ENCODE measurements at regions not wholly inside any gene's neighbourhood (a gene's known extent, or its start where the extent isn't known, plus 50 kb on each side); places are given as distances from the start of the nearest gene placed in this dataset.
"Not testable (repeated sequence)": the region's sequence is repeated elsewhere in the genome, so short reads cannot be mapped to it uniquely, and the experiment has no call there.

GRCh38 chr20:4626228-4626627 is 60.0 kb upstream of the PRNP start:
- Histone ChIP-seq H3K27ac (no peak overlapping the region), H3K9me3 (peaks cover 0 to 12% (median 7%) of the 10 kb centered on the region in 4 donors), H3K36me3 (no peaks in the 10 kb centered on the region), H3K4me3 (no peak overlapping the region), H3K4me1 (no peaks in the 10 kb centered on the region), H3K27me3 (peaks cover 0 to 11% (median 7%) of the 10 kb centered on the region in 3 donors)
- 81 to 86% (median 82%) methylated on average over 4 of the region's 4 CpGs for WGBS, 5 donors
- DNase-seq: no peak
- intact Hi-C loops (cut with DNase I; ENCODE audit: low total_unique reads): no loop called here
- no peak for TF ChIP-seq POLR2A (IDR thresholded peaks at IDR 0.05)
- no peak for TF ChIP-seq POLR2AphosphoS5 (IDR thresholded peaks at IDR 0.05)
- TF ChIP-seq EP300 (IDR thresholded peaks at IDR 0.05): no peak
- TF ChIP-seq CTCF (IDR thresholded peaks at IDR 0.05): no peak

GRCh38 chr20:4625687-4626086 is 60.6 kb upstream of the PRNP start:
- Histone ChIP-seq H3K36me3 (no peaks in the 10 kb centered on the region), H3K27me3 (peaks cover 0 to 11% (median 7%) of the 10 kb centered on the region in 3 donors), H3K9me3 (peaks cover 0 to 12% (median 7%) of the 10 kb centered on the region in 4 donors), H3K4me1 (no peaks in the 10 kb centered on the region), H3K27ac (no peak overlapping the region), H3K4me3 (no peak overlapping the region)
- no peak for DNase-seq
- WGBS, 5 donors: 86 to 95% (median 89%) methylated on average over 5 of the region's 5 CpGs
- TF ChIP-seq EP300 (IDR thresholded peaks at IDR 0.05) (no peak), POLR2A (IDR thresholded peaks at IDR 0.05) (no peak), POLR2AphosphoS5 (IDR thresholded peaks at IDR 0.05) (no peak), CTCF (IDR thresholded peaks at IDR 0.05) (no peak)
- intact Hi-C loops (cut with DNase I; ENCODE audit: low total_unique reads): no loop called here

- intact Hi-C loops (cut with DNase I; ENCODE audit: low total_unique reads); H3K4me1 ChIP-seq; H3K27ac ChIP-seq; DNase-seq; H3K4me3 ChIP-seq; H3K36me3 ChIP-seq: not testable (repeated sequence)
- H3K9me3 ChIP-seq: peaks cover 0 to 12% (median 7%) of the 10 kb centered on the region in 4 donors
- 70 to 78% (median 75%) methylated on average over 10 to 11 of the region's 11 CpGs for WGBS, 5 donors
- H3K27me3 ChIP-seq: peaks cover 0 to 11% (median 7%) of the 10 kb centered on the region in 3 donors
Observed at GRCh38 chr20:4624675-4625336, 61.5 kb upstream of the PRNP start.

- H3K4me3 ChIP-seq; H3K27me3 ChIP-seq; DNase-seq; H3K27ac ChIP-seq; H3K9me3 ChIP-seq; intact Hi-C loops (cut with DNase I; ENCODE audit: low total_unique reads); H3K4me1 ChIP-seq; H3K36me3 ChIP-seq: not testable (repeated sequence)
- 87 to 95% (median 94%) methylated on average over 4 of the region's 4 CpGs for WGBS, 5 donors
Observed at GRCh38 chr20:4619144-4619543, 67.1 kb upstream of the PRNP start.

- intact Hi-C loops (cut with DNase I; ENCODE audit: low total_unique reads): no loop called here
- peaks cover 0 to 9% (median 2%) of the 10 kb centered on the region in 4 donors for H3K4me1 ChIP-seq
Observed at GRCh38 chr20:4617484-4617883, 68.8 kb upstream of the PRNP start.

More at GRCh38 chr20:4617484-4617883, 68.8 kb upstream of the PRNP start:
- H3K4me3 ChIP-seq: no peak overlapping the region
- no peaks in the 10 kb centered on the region for H3K9me3 ChIP-seq
- DNase-seq: no peak
- no peaks in the 10 kb centered on the region for H3K36me3 ChIP-seq
- H3K27ac ChIP-seq: no peak overlapping the region
- no peaks in the 10 kb centered on the region for H3K27me3 ChIP-seq
- TF ChIP-seq POLR2AphosphoS5 (IDR thresholded peaks at IDR 0.05) (no peak), EP300 (IDR thresholded peaks at IDR 0.05) (no peak), CTCF (IDR thresholded peaks at IDR 0.05) (no peak), POLR2A (IDR thresholded peaks at IDR 0.05) (no peak)
- WGBS, 5 donors: 69 to 76% (median 75%) methylated on average over 6 of the region's 6 CpGs
